Uterus (tissue), 3 donors: ENCODE measurements at regions not wholly inside any gene's neighbourhood (a gene's known extent, or its start where the extent isn't known, plus 50 kb on each side); places are given as distances from the start of the nearest gene placed in this dataset.

ENCODE experiments used
- DNase-seq, 2 donors: peaks; one replicate each; pipeline ENCODE4 v3.0.0-alpha.2; 2019 to 2020
- H3K27ac ChIP-seq, 2 donors: fragments of 200-600 bp; sonication (generic); 1 replicate in 1 of 2; 2 replicates in 1 of 2; pipeline ENCODE4 v1.5.1; 2016 to 2018
- H3K27me3 ChIP-seq, 2 donors: fragments of 200-600 bp; sonication (generic); one replicate each; pipeline ENCODE4 v1.5.1; 2018 to 2019; ENCODE audit warnings: control low read depth in 1 of 2
- H3K36me3 ChIP-seq, 2 donors: fragments of 200-600 bp; sonication (generic); one replicate each; pipeline ENCODE4 v1.5.1; 2019; ENCODE audit warnings: control low read depth in 1 of 2
- H3K4me1 ChIP-seq, 2 donors: fragments of 200-600 bp; sonication (generic); one replicate each; pipeline ENCODE4 v1.5.1; 2018 to 2019; ENCODE audit warnings: control low read depth in 1 of 2
- H3K4me3 ChIP-seq, 2 donors: fragments of 200-600 bp; sonication (generic); 1 replicate in 1 of 2; 2 replicates in 1 of 2; pipeline ENCODE4 v1.5.1; 2018 to 2019; ENCODE audit warnings: mild to moderate bottlenecking in 1 of 2
- H3K9me3 ChIP-seq, 2 donors: fragments of 200-600 bp; sonication (generic); one replicate each; pipeline ENCODE4 v1.5.1; 2019; ENCODE audit warnings: control low read depth in 1 of 2
- CTCF ChIP-seq, 4 experiments: fragments of 200-600 bp in 2 of 4; fragments of 450-650 bp in 2 of 4; sonication (generic) in 2 of 4; IDR thresholded peaks; one replicate each; pipeline ENCODE4 v1.5.1; 2016 to 2019; ENCODE audit warnings: antibody characterized with exemption in 4 of 4, mild to moderate bottlenecking in 2 of 4, moderate library complexity in 1 of 4
- POLR2A ChIP-seq, 2 donors: fragments of 450-650 bp; IDR thresholded peaks; one replicate each; pipeline ENCODE4 v1.6.1; 2016; ENCODE audit warnings: antibody characterized with exemption in 2 of 2, mild to moderate bottlenecking in 1 of 2, moderate library complexity in 1 of 2
- intact Hi-C: fragments of 100-400 bp; cut with DNase I; formaldehyde crosslinking; loops from one replicate; pipeline ENCODE4 v1.15.1; 2023; ENCODE audit warnings: low total_unique reads
- donor health status: DM: yes; HTN: yes; CAD: no.

- no peak for DNase-seq
- intact Hi-C loops: no loop called here
- Histone ChIP-seq H3K4me1 (no peaks in the 10 kb centered on the region), H3K4me3 (no peak overlapping the region), H3K27ac (no peak overlapping the region), H3K36me3 (no peaks in the 10 kb centered on the region), H3K9me3 (no peaks in the 10 kb centered on the region), H3K27me3 (no peaks in the 10 kb centered on the region)
- TF ChIP-seq CTCF (IDR thresholded peaks at IDR 0.05) (no peak), POLR2A (IDR thresholded peaks at IDR 0.05) (no peak)
Observed at GRCh38 chr11:29017941-29018340, 909.8 kb downstream of the METTL15 start.

GRCh38 chr11:29012507-29012906 is 904.3 kb downstream of the METTL15 start:
- no peaks in the 10 kb centered on the region for H3K4me1 ChIP-seq
- no peak for DNase-seq
- no peak overlapping the region for H3K27ac ChIP-seq
- H3K36me3 ChIP-seq: no peaks in the 10 kb centered on the region
- no peaks in the 10 kb centered on the region for H3K27me3 ChIP-seq
- intact Hi-C loops: no loop called here
- H3K9me3 ChIP-seq: no peaks in the 10 kb centered on the region
- no peak overlapping the region for H3K4me3 ChIP-seq
- TF ChIP-seq POLR2A (IDR thresholded peaks at IDR 0.05): no peak
- TF ChIP-seq CTCF (IDR thresholded peaks at IDR 0.05): no peak

GRCh38 chr11:29009426-29009825 is 901.2 kb downstream of the METTL15 start:
- no peaks in the 10 kb centered on the region for H3K36me3 ChIP-seq
- TF ChIP-seq POLR2A (IDR thresholded peaks at IDR 0.05) (no peak), CTCF (IDR thresholded peaks at IDR 0.05) (no peak)
- H3K27me3 ChIP-seq: no peaks in the 10 kb centered on the region
- H3K27ac ChIP-seq: no peak overlapping the region
- H3K4me3 ChIP-seq: no peak overlapping the region
- DNase-seq: no peak
- intact Hi-C loops: no loop called here
- H3K4me1 ChIP-seq: no peaks in the 10 kb centered on the region
- H3K9me3 ChIP-seq: no peaks in the 10 kb centered on the region

GRCh38 chr11:29008481-29008880 is 900.3 kb downstream of the METTL15 start:
- H3K27me3 ChIP-seq: no peaks in the 10 kb centered on the region
- no peak overlapping the region for H3K27ac ChIP-seq
- intact Hi-C loops: no loop called here
- no peaks in the 10 kb centered on the region for H3K4me1 ChIP-seq
- no peaks in the 10 kb centered on the region for H3K9me3 ChIP-seq
- no peak overlapping the region for H3K4me3 ChIP-seq
- DNase-seq: no peak
- TF ChIP-seq CTCF (IDR thresholded peaks at IDR 0.05) (no peak), POLR2A (IDR thresholded peaks at IDR 0.05) (no peak)
- no peaks in the 10 kb centered on the region for H3K36me3 ChIP-seq

GRCh38 chr11:29006668-29007067 is 898.5 kb downstream of the METTL15 start:
- H3K4me1 ChIP-seq: no peaks in the 10 kb centered on the region
- intact Hi-C loops: no loop called here
- DNase-seq: no peak
- H3K27me3 ChIP-seq: no peaks in the 10 kb centered on the region
- no peak overlapping the region for H3K4me3 ChIP-seq
- H3K36me3 ChIP-seq: no peaks in the 10 kb centered on the region
- TF ChIP-seq CTCF (IDR thresholded peaks at IDR 0.05) (no peak), POLR2A (IDR thresholded peaks at IDR 0.05) (no peak)
- no peaks in the 10 kb centered on the region for H3K9me3 ChIP-seq
- no peak overlapping the region for H3K27ac ChIP-seq
